OCI-LY1 (cell line): ENCODE measurements at regions not wholly inside any gene's neighbourhood (a gene's known extent, or its start where the extent isn't known, plus 50 kb on each side); places are given as distances from the start of the nearest gene placed in this dataset.
"Not testable (repeated sequence)": the region's sequence is repeated elsewhere in the genome, so short reads cannot be mapped to it uniquely, and the experiment has no call there.

ENCODE experiments used
- H2AFZ ChIP-seq: fragments of 200-600 bp; sonication (generic), shearing (Covaris generic); 2 replicates; pipeline ENCODE4 v1.6.0; 2014; ENCODE audit warnings: antibody characterized with exemption, mild to moderate bottlenecking, low read length
- H3F3A ChIP-seq: fragments of 200-600 bp; sonication (generic), shearing (Covaris generic); 2 replicates; pipeline ENCODE4 v1.6.0; 2014; ENCODE audit warnings: mild to moderate bottlenecking, antibody characterized with exemption, low read length, moderate library complexity; ENCODE audit not compliant: insufficient read depth
- H3K27ac ChIP-seq: fragments of 200-600 bp; sonication (generic); 2 replicates; pipeline ENCODE4 v1.5.1; 2014; ENCODE audit warnings: low read length, mixed run types, mild to moderate bottlenecking, low read depth; ENCODE audit not compliant: poor library complexity, severe bottlenecking
- H3K27me3 ChIP-seq: fragments of 200-600 bp; sonication (generic); 2 replicates; pipeline ENCODE4 v1.6.0; 2014; ENCODE audit warnings: antibody characterized with exemption, mild to moderate bottlenecking, low read length, moderate library complexity; ENCODE audit not compliant: insufficient read depth
- H3K36me3 ChIP-seq: fragments of 200-600 bp; sonication (generic); 2 replicates; pipeline ENCODE4 v1.6.1; 2014; ENCODE audit warnings: mild to moderate bottlenecking, antibody characterized with exemption, low read length, moderate library complexity, mixed read lengths; ENCODE audit not compliant: insufficient read depth
- H3K4me1 ChIP-seq: fragments of 200-600 bp; sonication (generic); 2 replicates; pipeline ENCODE4 v1.5.1; 2014; ENCODE audit warnings: mild to moderate bottlenecking, low read length, moderate library complexity; ENCODE audit not compliant: insufficient read depth, severe bottlenecking
- H3K4me2 ChIP-seq: fragments of 200-600 bp; sonication (generic), shearing (Covaris generic); 2 replicates; pipeline ENCODE4 v1.6.1; 2014; ENCODE audit warnings: low read length
- H3K4me3 ChIP-seq: fragments of 200-600 bp; sonication (generic); 2 replicates; pipeline ENCODE4 v1.5.1; 2014; ENCODE audit warnings: low read length, low read depth, mild to moderate bottlenecking, mixed read lengths; ENCODE audit not compliant: poor library complexity, severe bottlenecking
- H3K79me2 ChIP-seq: fragments of 200-600 bp; shearing (Covaris generic); 2 replicates; pipeline ENCODE4 v1.6.1; 2016; ENCODE audit warnings: mixed run types, low read length, mixed read lengths; ENCODE audit not compliant: insufficient read depth
- H3K9ac ChIP-seq: fragments of 200-600 bp; sonication (generic), shearing (Covaris generic); 2 replicates; pipeline ENCODE4 v1.6.1; 2014; ENCODE audit warnings: mild to moderate bottlenecking, low read length, mixed read lengths
- H3K9me2 ChIP-seq: fragments of 200-600 bp; sonication (generic), shearing (Covaris generic); 2 replicates; pipeline ENCODE4 v1.6.1; 2014; ENCODE audit warnings: low read depth, mild to moderate bottlenecking, low read length, mixed read lengths
- H3K9me3 ChIP-seq: fragments of 200-600 bp; shearing (Covaris generic); 2 replicates; pipeline ENCODE4 v1.6.1; 2014; ENCODE audit warnings: low read length, mixed read lengths
- H4K20me1 ChIP-seq: fragments of 200-600 bp; sonication (generic), shearing (Covaris generic); 2 replicates; pipeline ENCODE4 v1.6.0; 2016; ENCODE audit warnings: mild to moderate bottlenecking, low read length; ENCODE audit not compliant: insufficient read depth
- CTCF ChIP-seq: fragments of 200-600 bp; sonication (generic), shearing (Covaris generic); IDR thresholded peaks from 2 replicates; pipeline ENCODE4 v1.5.1; 2017; ENCODE audit warnings: mild to moderate bottlenecking, antibody characterized with exemption, low read length, moderate library complexity, mixed read lengths
- EZH2 ChIP-seq: fragments of 200-600 bp; sonication (generic), shearing (Covaris generic); IDR thresholded peaks from 2 replicates; pipeline ENCODE4 v1.8.0; 2017; ENCODE audit warnings: borderline replicate concordance, mixed run types, mild to moderate bottlenecking, antibody characterized with exemption, low read length, moderate library complexity, mixed read lengths

GRCh38 chr4:189221691-189222090 is 719.0 kb upstream of the FRG1 start:
- Histone ChIP-seq H3K4me1 (no peaks in the 10 kb centered on the region), H3K4me3 (no peak overlapping the region), H3K9me3 (no peaks in the 10 kb centered on the region), H3K27ac (no peak overlapping the region), H2AFZ (no peak overlapping the region), H3K27me3 (no peaks in the 10 kb centered on the region), H3F3A (no peaks in the 10 kb centered on the region), H3K36me3 (no peaks in the 10 kb centered on the region), H3K4me2 (no peak overlapping the region), H4K20me1 (no peaks in the 10 kb centered on the region), H3K9ac (no peak overlapping the region), H3K9me2 (no peaks in the 10 kb centered on the region), H3K79me2 (no peaks in the 10 kb centered on the region)
- TF ChIP-seq CTCF (no peak), EZH2 (no peak)

GRCh38 chr4:189228726-189229125 is 711.9 kb upstream of the FRG1 start:
- H3F3A ChIP-seq: no peaks in the 10 kb centered on the region
- no peak for TF ChIP-seq CTCF
- TF ChIP-seq EZH2: no peak

GRCh38 chr4:189232274-189232673 is 708.4 kb upstream of the FRG1 start:
- no peaks in the 10 kb centered on the region for H3F3A ChIP-seq
- no peak overlapping the region for H3K27ac ChIP-seq
- no peak overlapping the region for H2AFZ ChIP-seq
- H3K79me2 ChIP-seq: no peaks in the 10 kb centered on the region
- H3K4me3 ChIP-seq: no peak overlapping the region
- H4K20me1 ChIP-seq: no peaks in the 10 kb centered on the region
- H3K9me3 ChIP-seq: no peaks in the 10 kb centered on the region
- no peaks in the 10 kb centered on the region for H3K27me3 ChIP-seq
- TF ChIP-seq EZH2: no peak
- no peak for TF ChIP-seq CTCF
- no peaks in the 10 kb centered on the region for H3K36me3 ChIP-seq
- H3K9me2 ChIP-seq: no peaks in the 10 kb centered on the region
- H3K4me1 ChIP-seq: no peaks in the 10 kb centered on the region
- no peak overlapping the region for H3K9ac ChIP-seq
- H3K4me2 ChIP-seq: no peak overlapping the region

More at GRCh38 chr4:189228726-189229125, 711.9 kb upstream of the FRG1 start:
- Histone ChIP-seq H3K9me2 (no peaks in the 10 kb centered on the region), H2AFZ (no peak overlapping the region), H3K27me3 (no peaks in the 10 kb centered on the region), H4K20me1 (no peaks in the 10 kb centered on the region), H3K9me3 (no peaks in the 10 kb centered on the region), H3K4me1 (no peaks in the 10 kb centered on the region), H3K4me2 (no peak overlapping the region), H3K79me2 (no peaks in the 10 kb centered on the region), H3K4me3 (no peak overlapping the region), H3K36me3 (no peaks in the 10 kb centered on the region), H3K9ac (no peak overlapping the region), H3K27ac (no peak overlapping the region)

- not testable (repeated sequence) for H3K27ac ChIP-seq, H3K79me2 ChIP-seq, H3K4me2 ChIP-seq, H4K20me1 ChIP-seq, H3K4me3 ChIP-seq, H3K27me3 ChIP-seq, H3K4me1 ChIP-seq, H3K9me2 ChIP-seq, H3K9me3 ChIP-seq, H3K36me3 ChIP-seq, H3F3A ChIP-seq, H3K9ac ChIP-seq, H2AFZ ChIP-seq
These were observed 706.9 kb upstream of the FRG1 start for GRCh38 chr4:189233754-189234153.

GRCh38 chr4:189234948-189235347 is 705.7 kb upstream of the FRG1 start:
- H3K79me2 ChIP-seq, H3K9me2 ChIP-seq, H3K36me3 ChIP-seq, H3F3A ChIP-seq, H2AFZ ChIP-seq, H3K9ac ChIP-seq, H3K4me1 ChIP-seq, H3K27me3 ChIP-seq, H3K27ac ChIP-seq, H4K20me1 ChIP-seq, H3K9me3 ChIP-seq, H3K4me3 ChIP-seq, H3K4me2 ChIP-seq: not testable (repeated sequence)
